NCI-H1436 (cell line): ENCODE measurements at regions not wholly inside any gene's neighbourhood (a gene's known extent, or its start where the extent isn't known, plus 50 kb on each side); places are given as distances from the start of the nearest gene placed in this dataset.
"Not testable (repeated sequence)": the region's sequence is repeated elsewhere in the genome, so short reads cannot be mapped to it uniquely, and the experiment has no call there.

Experiments used
- DNase-seq: peaks from one replicate; lab custom pipeline; 2025; lab: John Stamatoyannopoulos, UW

DNA sequence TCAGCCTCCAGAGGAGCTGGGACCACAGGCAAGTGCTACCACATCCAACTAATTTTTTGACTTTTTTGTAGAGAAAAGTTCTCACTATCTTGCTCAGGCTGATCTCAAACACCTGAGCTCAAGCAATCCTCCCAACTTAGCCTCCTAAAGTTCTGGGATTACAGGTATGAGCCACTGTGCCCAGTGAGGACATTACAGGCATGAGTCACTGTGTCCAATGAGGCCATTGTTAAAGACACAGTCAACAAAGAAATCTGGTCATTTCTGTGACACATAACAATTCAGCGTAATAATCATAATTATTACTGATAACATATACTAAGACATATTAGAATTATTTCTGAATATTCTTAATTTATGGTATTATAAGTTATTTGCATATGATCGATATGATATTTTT, 463.4 kb upstream of the NDN start:
- DNase-seq = no peak

DNA sequence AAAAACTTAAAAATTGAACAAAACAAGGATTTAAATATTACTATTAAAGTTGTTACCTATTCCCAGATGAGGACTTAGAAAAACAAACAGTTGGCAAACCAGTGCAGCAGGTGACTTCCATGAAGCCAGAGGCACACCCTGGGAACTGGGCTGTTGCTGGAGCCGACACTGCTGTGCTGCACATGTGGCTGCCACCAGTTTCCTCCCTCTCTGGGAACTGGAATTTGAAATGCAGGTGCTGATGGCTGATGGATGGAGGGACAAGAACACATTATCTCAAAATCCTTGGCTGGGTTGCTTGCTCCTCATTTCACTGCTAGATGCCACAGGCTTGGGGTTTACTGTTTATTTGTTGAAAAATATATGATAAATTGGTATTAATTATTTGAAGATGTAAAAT, 471.2 kb upstream of the NDN start:
- DNase-seq = not testable (repeated sequence)

- not testable (repeated sequence) for DNase-seq
These were observed 478.4 kb upstream of the NDN start for GRCh38 chr15:24165512-24165911.

- not testable (repeated sequence) for DNase-seq
These were observed 473.3 kb upstream of the NPAP1 start for GRCh38 chr15:24202297-24202696.

DNA sequence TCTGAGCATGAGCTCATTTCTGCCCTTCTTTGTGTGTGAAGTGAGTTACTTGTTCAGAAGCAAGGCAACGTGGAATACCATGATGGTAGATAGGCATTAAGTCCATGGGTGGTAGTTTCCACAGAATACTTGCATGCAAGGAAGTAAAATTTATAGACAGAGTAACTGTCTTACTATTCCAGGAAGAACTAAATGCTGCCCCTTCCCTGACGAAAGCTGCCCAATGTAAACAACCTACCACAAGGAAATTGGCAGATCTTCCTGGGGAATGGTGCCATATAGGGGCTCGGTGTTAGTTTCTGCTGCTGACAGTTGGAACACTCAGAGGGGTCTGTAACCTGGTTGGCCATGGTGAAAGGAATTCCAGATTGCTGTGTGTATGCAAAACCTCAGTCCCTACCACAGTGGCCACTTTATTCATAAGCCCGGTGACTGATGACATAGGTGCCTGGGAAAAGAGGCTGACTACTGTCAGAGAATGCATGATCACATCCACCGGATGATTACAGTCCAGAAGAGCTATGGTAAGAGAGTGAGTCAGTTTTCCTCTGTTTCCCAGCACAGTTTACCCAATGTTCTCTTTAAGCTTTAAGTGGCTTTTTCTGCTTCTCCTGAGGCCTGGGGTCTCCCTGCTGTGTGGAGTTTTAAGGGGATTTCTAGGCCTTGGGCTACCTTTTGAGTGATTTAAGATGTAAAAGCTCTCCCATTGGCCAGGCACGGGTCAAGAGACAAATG, 463.7 kb upstream of the NPAP1 start:
- DNase-seq = not testable (repeated sequence)

DNA sequence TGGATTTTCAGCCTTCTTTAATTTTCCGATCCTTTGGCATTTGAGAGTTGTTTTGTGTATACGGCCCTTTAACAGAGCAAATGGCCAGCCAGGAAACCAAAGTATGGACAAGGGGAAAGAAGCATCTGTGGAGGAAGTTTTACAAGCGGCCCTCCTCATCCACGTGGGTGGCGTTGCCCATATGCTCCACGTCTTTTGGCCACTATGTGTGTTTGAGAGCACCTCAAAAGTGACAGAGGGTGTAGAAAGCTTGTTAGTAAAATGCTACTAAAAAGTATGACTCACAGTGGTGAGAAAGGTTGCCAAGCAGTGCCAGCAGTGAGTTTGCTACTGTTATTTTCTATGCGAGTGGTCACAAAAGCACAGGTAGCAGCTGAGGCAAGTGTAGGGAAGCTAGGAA, 451.8 kb upstream of the NPAP1 start:
- DNase-seq = no peak

GRCh38 chr15:24224161-24224560, 451.4 kb upstream of the NPAP1 start:
- no peak for DNase-seq

DNA sequence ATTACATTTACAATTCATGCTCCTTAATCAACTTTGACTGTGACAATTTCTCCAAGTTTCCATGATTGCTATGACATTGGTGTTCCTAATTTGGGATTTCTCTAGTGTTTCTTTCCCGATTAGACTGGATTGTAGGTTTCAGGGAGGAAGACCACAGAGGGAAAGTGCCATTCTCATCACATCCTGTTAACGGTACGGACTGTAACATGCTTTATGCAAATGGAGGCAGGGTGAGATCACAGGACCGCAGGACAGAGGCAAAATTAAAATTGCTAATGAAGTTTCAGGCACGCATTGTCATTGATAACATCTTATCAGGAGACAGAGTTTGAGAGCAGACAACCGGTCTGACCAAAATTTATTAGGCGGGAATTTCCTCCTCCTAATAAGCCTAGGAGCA, 446.7 kb upstream of the NPAP1 start:
- DNase-seq = not testable (repeated sequence)

DNA sequence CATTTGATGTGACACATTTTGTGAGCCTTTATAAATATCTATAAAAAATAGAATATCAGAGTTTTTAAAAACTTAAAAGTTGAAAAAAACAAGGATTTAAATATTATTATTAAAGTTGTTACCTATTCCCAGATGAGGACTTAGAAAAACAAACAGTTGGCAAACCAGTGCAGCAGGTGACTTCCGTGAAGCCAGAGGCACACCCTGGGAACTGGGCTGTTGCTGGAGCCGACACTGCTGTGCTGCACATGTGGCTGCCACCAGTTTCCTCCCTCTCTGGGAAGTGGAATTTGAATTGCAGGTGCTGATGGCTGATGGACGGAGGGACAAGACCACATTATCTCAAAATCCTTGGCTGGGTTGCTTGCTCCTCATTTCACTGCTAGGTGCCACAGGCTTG, 442.4 kb upstream of the NPAP1 start:
- DNase-seq = not testable (repeated sequence)

DNA sequence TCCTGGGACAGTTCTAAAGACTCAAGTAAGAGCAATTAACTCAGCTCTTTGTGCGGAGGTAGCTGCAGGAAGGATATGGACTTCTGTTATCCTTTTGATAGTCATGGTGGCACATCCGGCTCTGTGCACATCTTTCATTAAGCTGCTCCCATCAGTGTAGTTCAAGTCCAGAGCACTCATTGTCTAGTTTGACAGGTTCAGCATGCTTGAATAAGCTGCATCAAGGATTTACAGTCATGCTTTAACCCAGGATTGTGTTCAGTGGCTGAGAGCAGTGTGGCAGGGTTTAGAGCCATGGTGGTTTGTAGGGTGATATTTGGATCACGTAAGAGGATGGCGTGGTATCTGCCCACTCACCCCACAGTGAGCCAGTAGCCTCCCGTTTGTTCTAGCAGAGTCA, 435.0 kb upstream of the NPAP1 start:
- not testable (repeated sequence) for DNase-seq

DNA sequence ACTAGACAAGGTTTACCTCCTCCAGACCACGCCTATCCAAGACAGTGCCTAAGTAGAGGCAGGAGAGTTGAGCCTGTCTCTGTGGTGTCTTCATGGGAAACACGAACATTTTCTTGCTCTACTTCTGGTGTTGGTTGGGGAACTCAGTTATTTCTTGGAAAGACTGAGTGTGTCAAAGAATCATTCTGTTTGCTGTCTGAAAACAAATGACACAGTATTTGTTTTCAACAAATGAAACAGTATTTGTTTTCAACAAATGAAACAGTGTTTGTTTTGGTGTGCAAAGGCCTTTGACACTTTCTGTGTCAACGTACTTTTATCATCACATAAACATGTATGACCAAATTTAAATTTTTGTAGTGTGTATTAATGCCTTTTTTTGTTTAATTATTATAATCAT, 416.5 kb upstream of the NPAP1 start:
- DNase-seq = not testable (repeated sequence)

- not testable (repeated sequence) for DNase-seq
These were observed 415.2 kb upstream of the NPAP1 start for GRCh38 chr15:24260407-24260806.

DNA sequence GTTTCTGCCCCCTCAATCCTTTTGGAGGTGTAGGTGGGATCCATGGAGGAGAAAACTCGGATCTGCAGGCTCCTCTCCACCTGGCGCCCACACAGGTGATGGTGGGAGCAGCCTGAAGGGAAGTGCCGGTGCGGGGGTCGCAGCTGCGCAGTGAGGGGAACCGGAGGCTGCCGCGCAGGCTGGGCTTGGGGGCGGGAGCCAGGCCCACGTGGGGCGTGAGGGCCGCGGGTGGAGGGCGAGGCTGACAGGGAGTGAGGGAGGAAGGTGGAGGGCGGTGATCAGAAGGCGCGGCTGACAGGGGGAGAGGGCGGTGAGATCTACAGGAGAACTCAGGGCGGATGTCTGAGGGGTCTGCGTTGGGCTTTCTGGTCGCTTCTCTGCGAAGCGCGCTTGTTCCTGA, 414.7 kb upstream of the NPAP1 start:
- DNase-seq = not testable (repeated sequence)

DNA sequence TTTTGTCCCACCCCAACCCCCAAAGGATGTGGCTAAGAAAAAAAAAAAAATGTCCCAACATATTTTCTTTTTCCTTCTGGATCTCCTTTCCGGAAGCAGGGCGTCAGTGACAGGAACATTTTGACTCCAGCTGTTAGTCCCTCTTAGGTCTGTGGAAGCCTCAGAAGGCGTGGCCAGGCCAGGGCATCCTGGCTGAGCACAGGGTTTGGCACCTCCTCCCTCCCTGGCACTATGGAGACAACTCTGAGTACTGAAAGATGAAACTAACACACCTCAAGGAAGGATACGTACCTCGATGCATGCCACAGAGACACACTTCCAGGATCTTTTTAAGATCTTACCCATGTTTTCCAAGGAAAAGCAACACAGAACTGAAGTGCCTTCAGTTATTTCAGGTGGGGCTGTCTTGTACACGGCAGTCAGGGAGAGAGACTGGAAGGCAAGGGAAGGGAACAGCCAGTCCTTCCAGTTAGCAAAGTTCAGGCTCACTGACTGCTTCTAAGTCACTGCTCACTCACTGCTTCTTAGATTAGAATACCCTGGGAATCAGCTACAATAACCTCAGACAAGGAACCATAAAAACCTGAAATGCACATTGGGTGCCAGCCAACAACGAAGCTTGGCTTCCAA, 406.9 kb upstream of the NPAP1 start:
- DNase-seq = not testable (repeated sequence)

DNA sequence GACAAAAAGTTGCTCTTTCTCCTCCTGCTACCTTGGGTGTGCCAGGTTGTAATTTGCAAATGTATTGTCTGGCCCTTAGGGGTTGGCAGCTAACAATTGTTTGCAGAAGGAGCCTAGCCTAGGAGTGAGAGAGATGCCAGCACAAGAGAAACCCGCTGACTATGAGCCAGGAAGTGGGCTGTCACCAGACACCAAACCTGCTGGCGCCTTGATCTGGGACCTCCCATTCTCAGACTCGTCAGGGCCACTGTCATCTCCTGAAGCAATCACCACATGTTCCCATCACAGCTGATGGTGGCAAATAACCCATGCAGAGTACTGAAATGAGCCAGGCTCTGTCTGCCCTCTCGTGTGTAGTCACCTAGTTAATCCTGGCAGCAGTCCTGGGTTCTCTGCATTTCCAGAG, 406.4 kb upstream of the NPAP1 start:
- no peak for DNase-seq

GRCh38 chr15:24269923-24270322, 405.7 kb upstream of the NPAP1 start:
- no peak for DNase-seq

DNA sequence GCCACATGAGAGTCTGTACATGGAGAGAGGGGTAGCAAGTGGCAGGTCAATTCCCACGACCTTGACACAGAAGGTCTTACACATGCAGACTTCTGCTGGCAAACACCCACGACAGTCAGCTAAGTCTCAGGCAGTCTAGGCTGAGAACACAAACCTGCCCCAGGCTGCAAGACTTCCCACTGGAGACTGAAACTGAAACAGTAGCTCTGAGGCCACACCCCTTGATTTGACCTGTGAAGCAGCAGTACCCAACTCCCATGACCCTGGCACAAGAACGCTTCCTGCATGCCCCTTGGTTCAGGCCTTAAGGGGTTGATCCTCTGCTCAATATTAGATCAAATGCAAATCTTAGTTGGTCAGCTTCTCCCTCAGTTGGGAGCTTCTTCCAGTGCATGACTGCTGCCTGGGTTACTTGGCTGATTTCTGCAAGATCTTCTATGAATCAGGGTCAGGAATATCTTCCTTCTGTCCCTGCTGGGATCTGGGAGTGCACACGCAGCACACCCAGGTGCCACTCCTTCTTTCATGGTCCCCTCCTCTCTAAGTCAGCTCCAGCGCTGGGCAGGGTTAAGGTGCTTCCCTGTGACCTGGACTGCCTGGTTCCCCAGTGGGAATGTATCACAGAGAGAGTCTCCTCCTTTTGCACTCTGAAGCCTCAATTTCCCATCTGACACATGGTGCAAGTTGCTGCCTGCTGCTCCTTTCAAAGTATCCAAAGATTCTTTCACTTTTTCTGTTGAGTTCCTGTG, 403.9 kb upstream of the NPAP1 start:
- DNase-seq = not testable (repeated sequence)

- DNase-seq = no peak
These were observed 382.7 kb upstream of the NPAP1 start for GRCh38 chr15:24292837-24293236.

DNA sequence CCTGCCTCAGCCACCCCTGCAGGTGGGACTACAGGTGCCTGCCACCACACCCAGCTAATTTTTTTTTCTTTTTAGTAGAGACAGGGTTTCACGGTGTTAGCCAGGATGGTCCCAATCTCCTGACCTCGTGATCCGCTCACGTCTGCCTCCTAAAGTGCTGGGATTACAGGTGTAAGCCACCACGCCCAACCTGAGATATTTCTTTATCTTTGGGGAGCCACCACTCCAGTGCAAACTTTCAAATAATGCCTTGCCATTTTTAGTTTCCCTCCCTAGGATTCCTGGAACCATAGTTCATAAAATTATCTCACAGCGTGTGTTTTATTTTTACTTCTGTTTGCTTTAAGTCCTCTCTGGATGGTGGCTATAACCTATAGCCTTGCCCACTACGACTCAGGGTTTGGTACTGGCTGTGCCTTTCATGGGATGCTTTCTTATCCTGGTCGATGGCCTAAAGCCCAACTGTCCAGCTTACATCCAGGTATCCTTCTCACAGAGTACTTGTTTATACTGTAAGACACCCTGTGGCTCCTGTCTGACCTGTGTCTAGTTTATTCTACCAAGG, 374.7 kb upstream of the NPAP1 start:
- DNase-seq = not testable (repeated sequence)

- not testable (repeated sequence) for DNase-seq
These were observed 373.6 kb upstream of the NPAP1 start for GRCh38 chr15:24301999-24302398.

GRCh38 chr15:24304747-24305146, 370.8 kb upstream of the NPAP1 start:
- not testable (repeated sequence) for DNase-seq

DNA sequence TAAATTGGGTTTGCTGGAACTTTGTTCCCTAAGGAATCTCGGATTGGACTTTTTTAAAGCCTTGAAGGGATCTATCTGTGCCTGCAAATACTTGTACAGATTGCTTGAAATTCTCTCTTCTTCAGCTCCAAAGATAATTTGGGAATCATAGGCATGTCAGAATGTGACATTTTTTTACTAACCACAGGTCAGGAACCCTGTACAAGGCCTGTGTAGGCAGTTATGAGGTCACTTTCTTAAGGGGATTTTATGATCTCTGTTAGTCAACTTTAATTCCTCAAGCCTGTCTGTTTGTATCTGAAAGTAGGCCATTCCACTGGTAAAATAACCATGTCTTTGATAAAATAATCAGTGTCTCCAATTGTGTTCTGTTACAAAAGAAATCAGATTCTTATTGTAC, 369.9 kb upstream of the NPAP1 start:
- DNase-seq = not testable (repeated sequence)

GRCh38 chr15:24309700-24310099, 365.9 kb upstream of the NPAP1 start:
- DNase-seq = not testable (repeated sequence)
